HCT116 (cell line): ENCODE measurements at regions not wholly inside any gene's neighbourhood (a gene's known extent, or its start where the extent isn't known, plus 50 kb on each side); places are given as distances from the start of the nearest gene placed in this dataset.

Source experiments
- POLR2A ChIP-seq: IDR thresholded peaks from 2 replicates; pipeline ENCODE4 v1.7.0; 2011; ENCODE audit warnings: borderline replicate concordance; ENCODE audit not compliant: insufficient read depth, insufficient read length; ENCODE audit errors: extremely low read depth
- REST ChIP-seq: IDR thresholded peaks from 2 replicates; pipeline ENCODE4 v1.6.1; 2012; ENCODE audit warnings: low read depth

GRCh38 chr3:72660270-72661114, 187.8 kb downstream of the SHQ1 start:
- TF ChIP-seq POLR2A (no peak), REST (no peak)
